ENCODE measurements at regions not wholly inside any gene's neighbourhood (a gene's known extent, or its start where the extent isn't known, plus 50 kb on each side); places are given as distances from the start of the nearest gene placed in this dataset.

DNA sequence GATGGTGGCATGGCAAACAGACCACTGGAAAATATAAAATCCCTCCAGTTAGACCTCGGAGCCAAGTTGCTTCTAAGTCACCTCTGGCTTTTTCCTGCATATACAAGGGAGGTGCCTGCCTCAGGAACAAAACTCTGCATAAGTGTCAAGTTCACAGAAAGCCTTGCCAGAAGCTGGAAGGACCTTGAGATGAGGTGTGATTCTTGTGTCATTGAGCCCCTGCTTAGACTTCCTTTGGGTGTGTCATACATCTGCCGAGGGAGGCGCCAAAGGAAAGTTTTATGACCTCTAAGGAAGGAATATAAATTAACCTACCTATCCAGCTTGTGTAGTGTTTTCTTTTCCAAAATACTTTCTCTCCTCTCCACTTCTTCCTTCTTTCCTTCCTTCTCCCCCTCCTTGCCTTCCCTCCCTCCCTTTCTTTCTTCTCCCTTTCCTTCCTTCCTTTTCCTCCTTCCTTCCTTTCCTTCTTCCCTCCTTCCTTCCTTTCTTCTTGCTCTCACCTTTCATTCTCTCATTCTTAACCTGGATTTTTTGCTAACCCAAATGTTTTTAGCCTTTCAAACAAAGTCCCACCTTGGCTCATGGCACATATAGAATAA is 75.2 kb downstream of the TRIL start:
- Histone ChIP-seq H3K23me2 (ENCODE audit: insufficient read length, low read depth, low read length, poor library complexity, severe bottlenecking) (no peaks in the 10 kb centered on the region), H2BK5ac (ENCODE audit: insufficient read length, low read length) (no peak overlapping the region), H3K79me1 (ENCODE audit: insufficient read depth, low read depth, low read length, poor library complexity, severe bottlenecking) (no peaks in the 10 kb centered on the region), H3T11ph (ENCODE audit: low read length) (no peak overlapping the region), H2BK120ac (ENCODE audit: low read depth, low read length, poor library complexity, severe bottlenecking) (no peak overlapping the region), H2BK20ac (ENCODE audit: low read depth, low read length, poor library complexity, severe bottlenecking) (no peak overlapping the region), H3K23ac (ENCODE audit: insufficient read length, low read depth, low read length) (no peak overlapping the region), H3K79me2 (ENCODE audit: insufficient read depth, low read length) (no peaks in the 10 kb centered on the region), H2AK5ac (ENCODE audit: insufficient read length, low read length) (no peak overlapping the region), H3K14ac (ENCODE audit: insufficient read depth, low read length) (no peak overlapping the region), H2BK15ac (ENCODE audit: low read depth, low read length) (no peak overlapping the region), H3K56ac (ENCODE audit: insufficient read length, low read depth, low read length) (no peak overlapping the region), H3K4ac (ENCODE audit: low read depth, low read length) (no peak overlapping the region), H3K4me1 (ENCODE audit: insufficient read depth, low read length) (no peaks in the 10 kb centered on the region; the same call in 1 of the 2 replicates), H3K4me2 (ENCODE audit: insufficient read depth, insufficient read length, low read length) (no peak overlapping the region), H3K9me3 (ENCODE audit: control insufficient read depth, low read depth, low read length) (no peaks in the 10 kb centered on the region), H3K27me3 (ENCODE audit: insufficient read depth, low read length) (no peaks in the 10 kb centered on the region), H3K18ac (ENCODE audit: insufficient read length, low read depth, low read length) (no peak overlapping the region), H4K5ac (ENCODE audit: insufficient read length, low read depth, low read length) (no peak overlapping the region), H4K8ac (replicated peaks; ENCODE audit: insufficient read length, low read depth, low read length) (no peak overlapping the region), H3K9ac (ENCODE audit: extremely low read depth, insufficient read length, low read length) (no peak overlapping the region), H2BK12ac (ENCODE audit: insufficient read length, low read depth, low read length) (no peak overlapping the region), H4K91ac (ENCODE audit: insufficient read length, low read depth, low read length) (no peak overlapping the region), H2AFZ (ENCODE audit: low read length) (no peak overlapping the region), H3K27ac (ENCODE audit: insufficient read length, low read depth, low read length) (no peak overlapping the region), H4K20me1 (ENCODE audit: control insufficient read depth, insufficient read depth, insufficient read length) (no peaks in the 10 kb centered on the region)
- Mint-ChIP-seq H3K27ac (no peak overlapping the region), H3K9me3 (peaks cover 0 to 3% of the 10 kb centered on the region in 2 experiments; a peak in 2 of 5 replicates), H3K4me1 (peaks cover 7% of the 10 kb centered on the region in 2 experiments), H3K36me3 (ENCODE audit: insufficient read depth in 1 of 3, low read depth in 3 of 3) (peaks cover 0 to 3% (median 0%) of the 10 kb centered on the region in 3 experiments; a peak in 1 of 7 replicates), H3K4me3 (no peak overlapping the region), H3K27me3 (ENCODE audit: low read depth) (no peaks in the 10 kb centered on the region)
- no peak for DNase-seq
- TF ChIP-seq, protein P1, sequence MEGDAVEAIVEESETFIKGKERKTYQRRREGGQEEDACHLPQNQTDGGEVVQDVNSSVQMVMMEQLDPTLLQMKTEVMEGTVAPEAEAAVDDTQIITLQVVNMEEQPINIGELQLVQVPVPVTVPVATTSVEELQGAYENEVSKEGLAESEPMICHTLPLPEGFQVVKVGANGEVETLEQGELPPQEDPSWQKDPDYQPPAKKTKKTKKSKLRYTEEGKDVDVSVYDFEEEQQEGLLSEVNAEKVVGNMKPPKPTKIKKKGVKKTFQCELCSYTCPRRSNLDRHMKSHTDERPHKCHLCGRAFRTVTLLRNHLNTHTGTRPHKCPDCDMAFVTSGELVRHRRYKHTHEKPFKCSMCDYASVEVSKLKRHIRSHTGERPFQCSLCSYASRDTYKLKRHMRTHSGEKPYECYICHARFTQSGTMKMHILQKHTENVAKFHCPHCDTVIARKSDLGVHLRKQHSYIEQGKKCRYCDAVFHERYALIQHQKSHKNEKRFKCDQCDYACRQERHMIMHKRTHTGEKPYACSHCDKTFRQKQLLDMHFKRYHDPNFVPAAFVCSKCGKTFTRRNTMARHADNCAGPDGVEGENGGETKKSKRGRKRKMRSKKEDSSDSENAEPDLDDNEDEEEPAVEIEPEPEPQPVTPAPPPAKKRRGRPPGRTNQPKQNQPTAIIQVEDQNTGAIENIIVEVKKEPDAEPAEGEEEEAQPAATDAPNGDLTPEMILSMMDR (conservative IDR thresholded peaks at IDR 0.05): no peak
- WGBS (ENCODE audit: extremely low coverage, insufficient read length, low lambda C conversion rate): no CpG with 5 or more reads among the region's 3 CpGs
